Skin of body (tissue), 1 donor: ENCODE measurements at regions not wholly inside any gene's neighbourhood (a gene's known extent, or its start where the extent isn't known, plus 50 kb on each side); places are given as distances from the start of the nearest gene placed in this dataset.

Experiments
- DNase-seq: peaks from one replicate; lab custom pipeline; 2025; lab: John Stamatoyannopoulos, UW

GRCh38 chr14:101025696-101026095 lies 122.2 kb upstream of the RTL1 start:
- DNase-seq: no peak

- no peak for DNase-seq
Observed at GRCh38 chr14:101026341-101026740, 122.8 kb upstream of the RTL1 start.

GRCh38 chr14:101027291-101027690 lies 123.8 kb upstream of the RTL1 start:
- DNase-seq: no peak

- no peak for DNase-seq
Observed at GRCh38 chr14:101027966-101028365, 124.4 kb upstream of the RTL1 start.

GRCh38 chr14:101028971-101029667 lies 125.6 kb upstream of the RTL1 start:
- no peak for DNase-seq

GRCh38 chr14:101029668-101030290 lies 126.3 kb upstream of the RTL1 start:
- no peak for DNase-seq

GRCh38 chr14:101030586-101030985 lies 127.1 kb upstream of the RTL1 start:
- no peak for DNase-seq

GRCh38 chr14:101031186-101031585 lies 127.7 kb upstream of the RTL1 start:
- no peak for DNase-seq

GRCh38 chr14:101031721-101032120 lies 128.2 kb upstream of the RTL1 start:
- no peak for DNase-seq

GRCh38 chr14:101032433-101032832 lies 128.9 kb upstream of the RTL1 start:
- no peak for DNase-seq

- DNase-seq: no peak
Observed at GRCh38 chr14:101033006-101033405, 129.5 kb upstream of the RTL1 start.

- DNase-seq: no peak
Observed at GRCh38 chr14:101033446-101034165, 130.1 kb upstream of the RTL1 start.

GRCh38 chr14:101034986-101035385 lies 131.5 kb upstream of the RTL1 start:
- no peak for DNase-seq

GRCh38 chr14:101035466-101036225 lies 132.1 kb upstream of the RTL1 start:
- no peak for DNase-seq

- DNase-seq: no peak
Observed at GRCh38 chr14:101037021-101037817, 133.7 kb upstream of the RTL1 start.

GRCh38 chr14:101039031-101039754 lies 135.7 kb upstream of the RTL1 start:
- DNase-seq: no peak

- DNase-seq: no peak
Observed at GRCh38 chr14:101039755-101040138, 136.2 kb upstream of the RTL1 start.

- no peak for DNase-seq
Observed at GRCh38 chr14:101040538-101041442, 137.3 kb upstream of the RTL1 start.

GRCh38 chr14:101043891-101044290 lies 140.4 kb upstream of the RTL1 start:
- DNase-seq: no peak
